ENCODE measurements at regions not wholly inside any gene's neighbourhood (a gene's known extent, or its start where the extent isn't known, plus 50 kb on each side); places are given as distances from the start of the nearest gene placed in this dataset.

GRCh38 chr6:87979737-87980136, 67.9 kb upstream of the SPACA1 start:
- CTCF ChIA-PET, result no interaction called here
- Mint-ChIP-seq H3K4me1 (ENCODE audit: low read depth, unreplicated experiment) (no peaks in the 10 kb centered on the region), H3K36me3 (ENCODE audit: insufficient read depth, unreplicated experiment) (no peaks in the 10 kb centered on the region), H3K9me3 (ENCODE audit: low read depth, unreplicated experiment) (no peaks in the 10 kb centered on the region), H3K4me3 (ENCODE audit: low read depth, unreplicated experiment) (no peak overlapping the region), H3K27me3 (ENCODE audit: unreplicated experiment) (peaks cover 15% of the 10 kb centered on the region), H3K27ac (ENCODE audit: unreplicated experiment) (no peak overlapping the region)
- no peak for TF ChIP-seq CTCF (IDR thresholded peaks at IDR 0.05; ENCODE audit: unreplicated experiment)
- no peak for DNase-seq
- intact Hi-C loops (cut with micrococcal nuclease; ENCODE audit: unreplicated experiment), result no loop called here
- no TSS peak for BruUV-seq (replicated peaks)

- DNase-seq, result no peak
- BruUV-seq (replicated peaks), result no TSS peak
- Mint-ChIP-seq H3K27me3 (ENCODE audit: unreplicated experiment) (peaks cover 16% of the 10 kb centered on the region), H3K4me1 (ENCODE audit: low read depth, unreplicated experiment) (no peaks in the 10 kb centered on the region), H3K4me3 (ENCODE audit: low read depth, unreplicated experiment) (no peak overlapping the region), H3K27ac (ENCODE audit: unreplicated experiment) (no peak overlapping the region), H3K9me3 (ENCODE audit: low read depth, unreplicated experiment) (peaks cover 2% of the 10 kb centered on the region), H3K36me3 (ENCODE audit: insufficient read depth, unreplicated experiment) (no peaks in the 10 kb centered on the region)
- no peak for TF ChIP-seq CTCF (IDR thresholded peaks at IDR 0.05; ENCODE audit: unreplicated experiment)
- intact Hi-C loops (cut with micrococcal nuclease; ENCODE audit: unreplicated experiment), result no loop called here
- CTCF ChIA-PET, result no interaction called here
These were observed 71.0 kb upstream of the SPACA1 start for GRCh38 chr6:87976616-87977015.

GRCh38 chr6:87975561-87975960, 72.1 kb upstream of the SPACA1 start:
- no peak for DNase-seq
- peaks cover 2% of the 10 kb centered on the region for H3K9me3 Mint-ChIP-seq (ENCODE audit: low read depth, unreplicated experiment)
- no peak overlapping the region for H3K27ac Mint-ChIP-seq (ENCODE audit: unreplicated experiment)
- intact Hi-C loops (cut with micrococcal nuclease; ENCODE audit: unreplicated experiment), result no loop called here
- no peaks in the 10 kb centered on the region for H3K4me1 Mint-ChIP-seq (ENCODE audit: low read depth, unreplicated experiment)
- TF ChIP-seq CTCF (IDR thresholded peaks at IDR 0.05; ENCODE audit: unreplicated experiment), result no peak
- BruUV-seq (replicated peaks), result no TSS peak
- H3K36me3 Mint-ChIP-seq (ENCODE audit: insufficient read depth, unreplicated experiment), result no peaks in the 10 kb centered on the region
- peaks cover 16% of the 10 kb centered on the region for H3K27me3 Mint-ChIP-seq (ENCODE audit: unreplicated experiment)
- CTCF ChIA-PET, result interaction anchor here (0.7 kb wide), 1 partner anchor 13 kb away, joined by 3 read pairs; no protein-coding TSS in a partner anchor
- no peak overlapping the region for H3K4me3 Mint-ChIP-seq (ENCODE audit: low read depth, unreplicated experiment)

- DNase-seq, result no peak
- H3K9me3 Mint-ChIP-seq (ENCODE audit: low read depth, unreplicated experiment), result peaks cover 2% of the 10 kb centered on the region
- no TSS peak for BruUV-seq (replicated peaks)
- TF ChIP-seq CTCF (IDR thresholded peaks at IDR 0.05; ENCODE audit: unreplicated experiment), result no peak
- H3K27ac Mint-ChIP-seq (ENCODE audit: unreplicated experiment), result no peak overlapping the region
- peaks cover 16% of the 10 kb centered on the region for H3K27me3 Mint-ChIP-seq (ENCODE audit: unreplicated experiment)
- no peaks in the 10 kb centered on the region for H3K36me3 Mint-ChIP-seq (ENCODE audit: insufficient read depth, unreplicated experiment)
- no peak overlapping the region for H3K4me3 Mint-ChIP-seq (ENCODE audit: low read depth, unreplicated experiment)
- intact Hi-C loops (cut with micrococcal nuclease; ENCODE audit: unreplicated experiment), result no loop called here
- no peaks in the 10 kb centered on the region for H3K4me1 Mint-ChIP-seq (ENCODE audit: low read depth, unreplicated experiment)
- CTCF ChIA-PET, result no interaction called here
These were observed 75.4 kb upstream of the SPACA1 start for GRCh38 chr6:87972279-87972678.
